PC-3 (cell line): ENCODE measurements at regions not wholly inside any gene's neighbourhood (a gene's known extent, or its start where the extent isn't known, plus 50 kb on each side); places are given as distances from the start of the nearest gene placed in this dataset.

Experiments used
- ATAC-seq: fragments of 200-7000 bp; cut with Tn5 transposase; 2 replicates; pipeline ENCODE4 v1.9.1; 2020; ENCODE audit warnings: mild to moderate bottlenecking, moderate library complexity
- BruUV-seq: library from RNA; stranded (reverse); fragments of 400-500 nt; replicated peaks from 2 replicates; lab custom pipeline; 2021; lab: Mats Ljungman, UMichigan
- CTCF ChIA-PET: fragments of 300-600 bp; sonication (Branson Sonifier 250); formaldehyde crosslinking; loops from one replicate; lab custom pipeline; 2022; ENCODE audit warnings: antibody characterized with exemption; lab: Charles Lee
- POLR2A ChIA-PET: fragments of 300-600 bp; sonication (Branson Sonifier 250); formaldehyde crosslinking; loops from one replicate; lab custom pipeline; 2022; ENCODE audit warnings: antibody characterized with exemption; ENCODE audit not compliant: unreplicated experiment; lab: Charles Lee
- DNase-seq: peaks from one replicate; pipeline ENCODE4 v3.0.0-alpha.2; 2015
- H2AFZ ChIP-seq: fragments of 300-600 bp; sonication (generic); 2 replicates; pipeline ENCODE4 v1.6.0; 2016; ENCODE audit warnings: antibody characterized with exemption, low read length
- H3F3A ChIP-seq: fragments of 300-600 bp; sonication (generic); one replicate; pipeline ENCODE4 v1.6.0; 2017; ENCODE audit warnings: antibody characterized with exemption, low read length, control low read depth, mild to moderate bottlenecking; ENCODE audit not compliant: unreplicated experiment
- H3K27ac ChIP-seq: fragments of 300-600 bp; sonication (generic); 2 replicates; pipeline ENCODE4 v1.5.1; 2016; ENCODE audit warnings: mild to moderate bottlenecking, low read length
- H3K27me3 ChIP-seq: fragments of 300-600 bp; sonication (generic); 2 replicates; pipeline ENCODE4 v1.6.1; 2016; ENCODE audit warnings: low read length, mixed read lengths
- H3K36me3 ChIP-seq: fragments of 300-600 bp; sonication (generic); 2 replicates; pipeline ENCODE4 v1.6.1; 2016; ENCODE audit warnings: low read depth, mixed run types, low read length, mixed read lengths
- H3K4me1 ChIP-seq: fragments of 300-600 bp; sonication (generic); 2 replicates; pipeline ENCODE4 v1.5.1; 2016; ENCODE audit warnings: low read length; ENCODE audit not compliant: insufficient read depth
- H3K4me2 ChIP-seq: fragments of 300-600 bp; sonication (generic); 2 replicates; pipeline ENCODE4 v1.6.0; 2016; ENCODE audit warnings: low read length
- H3K4me3 ChIP-seq: fragments of 300-600 bp; sonication (generic); 2 replicates; pipeline ENCODE4 v1.5.1; 2016; ENCODE audit warnings: mild to moderate bottlenecking, low read length, mixed read lengths
- H3K79me2 ChIP-seq: fragments of 300-600 bp; sonication (generic); 2 replicates; pipeline ENCODE4 v1.6.1; 2017; ENCODE audit warnings: low read length, mixed read lengths
- H3K9ac ChIP-seq: fragments of 300-600 bp; sonication (generic); 2 replicates; pipeline ENCODE4 v1.6.0; 2016; ENCODE audit warnings: mild to moderate bottlenecking, low read length
- H3K9me2 ChIP-seq: fragments of 300-600 bp; sonication (generic); replicated peaks from 2 replicates; pipeline ENCODE4 v1.6.1; 2016; ENCODE audit warnings: mixed run types, low read length, mixed read lengths
- H3K9me3 ChIP-seq: fragments of 300-600 bp; sonication (generic); 2 replicates; pipeline ENCODE4 v1.6.1; 2016; ENCODE audit warnings: low read length, mixed read lengths
- H4K20me1 ChIP-seq: fragments of 300-600 bp; sonication (generic); 2 replicates; pipeline ENCODE4 v1.6.1; 2016; ENCODE audit warnings: low read length, mixed read lengths
- EZH2 ChIP-seq: fragments of 300-600 bp; sonication (generic); IDR thresholded peaks from one replicate; pipeline ENCODE4 v1.6.1; 2017; ENCODE audit warnings: antibody characterized with exemption, mild to moderate bottlenecking, low read length; ENCODE audit not compliant: unreplicated experiment
- EZH2phosphoT487 ChIP-seq: fragments of 300-600 bp; sonication (generic); IDR thresholded peaks from 2 replicates; pipeline ENCODE4 v1.6.1; 2018; ENCODE audit warnings: mild to moderate bottlenecking, antibody characterized with exemption, low read length, borderline replicate concordance
- intact Hi-C: fragments of 100-400 bp; cut with micrococcal nuclease; formaldehyde crosslinking; loops from 2 replicates; pipeline ENCODE4 v1.9.0; 2023
- TF ChIP-seq, protein P1 (sequence below): fragments of 300-600 bp; sonication (generic); conservative IDR thresholded peaks from 2 replicates; pipeline ENCODE4 v1.5.1; 2017; ENCODE audit warnings: antibody characterized with exemption, low read depth, mild to moderate bottlenecking, low read length

DNA sequence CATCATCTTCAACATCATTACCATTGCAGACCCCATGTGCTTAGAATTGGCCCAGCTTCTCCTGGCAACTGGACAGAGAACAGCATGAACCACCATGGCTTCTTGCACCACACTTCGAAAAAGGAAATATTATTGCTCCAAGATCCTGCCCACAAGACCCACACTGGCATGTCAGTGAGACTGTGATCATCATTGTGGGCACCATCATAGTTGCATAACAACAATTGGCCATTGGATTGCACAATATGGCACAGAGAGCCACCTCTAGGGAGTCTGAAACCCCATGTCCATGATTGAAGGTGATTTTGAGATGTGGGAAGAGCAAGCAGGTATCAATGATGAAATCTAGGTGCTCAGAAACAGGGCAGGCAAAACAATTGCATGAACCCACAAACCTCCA lies 918.9 kb downstream of the GRID1 start:
- no peaks in the 10 kb centered on the region for H3K9me2 ChIP-seq
- H3F3A ChIP-seq = no peaks in the 10 kb centered on the region
- no peak for TF ChIP-seq EZH2phosphoT487
- TF ChIP-seq, protein P1, sequence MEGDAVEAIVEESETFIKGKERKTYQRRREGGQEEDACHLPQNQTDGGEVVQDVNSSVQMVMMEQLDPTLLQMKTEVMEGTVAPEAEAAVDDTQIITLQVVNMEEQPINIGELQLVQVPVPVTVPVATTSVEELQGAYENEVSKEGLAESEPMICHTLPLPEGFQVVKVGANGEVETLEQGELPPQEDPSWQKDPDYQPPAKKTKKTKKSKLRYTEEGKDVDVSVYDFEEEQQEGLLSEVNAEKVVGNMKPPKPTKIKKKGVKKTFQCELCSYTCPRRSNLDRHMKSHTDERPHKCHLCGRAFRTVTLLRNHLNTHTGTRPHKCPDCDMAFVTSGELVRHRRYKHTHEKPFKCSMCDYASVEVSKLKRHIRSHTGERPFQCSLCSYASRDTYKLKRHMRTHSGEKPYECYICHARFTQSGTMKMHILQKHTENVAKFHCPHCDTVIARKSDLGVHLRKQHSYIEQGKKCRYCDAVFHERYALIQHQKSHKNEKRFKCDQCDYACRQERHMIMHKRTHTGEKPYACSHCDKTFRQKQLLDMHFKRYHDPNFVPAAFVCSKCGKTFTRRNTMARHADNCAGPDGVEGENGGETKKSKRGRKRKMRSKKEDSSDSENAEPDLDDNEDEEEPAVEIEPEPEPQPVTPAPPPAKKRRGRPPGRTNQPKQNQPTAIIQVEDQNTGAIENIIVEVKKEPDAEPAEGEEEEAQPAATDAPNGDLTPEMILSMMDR = no peak
- TF ChIP-seq EZH2 = no peak
- intact Hi-C loops = no loop called here
- H4K20me1 ChIP-seq = no peaks in the 10 kb centered on the region
- H3K4me3 ChIP-seq = no peak overlapping the region
- CTCF ChIA-PET = no interaction called here
- no peak for DNase-seq
- BruUV-seq = no TSS peak
- H3K4me2 ChIP-seq = no peak overlapping the region
- H3K9me3 ChIP-seq = no peaks in the 10 kb centered on the region
- POLR2A ChIA-PET = no interaction called here
- no peak overlapping the region for H2AFZ ChIP-seq
- H3K27me3 ChIP-seq = no peaks in the 10 kb centered on the region
- no peaks in the 10 kb centered on the region for H3K36me3 ChIP-seq
- no peak overlapping the region for H3K9ac ChIP-seq
- H3K4me1 ChIP-seq = no peaks in the 10 kb centered on the region
- no peak overlapping the region for H3K27ac ChIP-seq
- ATAC-seq = no peak
- no peaks in the 10 kb centered on the region for H3K79me2 ChIP-seq

DNA sequence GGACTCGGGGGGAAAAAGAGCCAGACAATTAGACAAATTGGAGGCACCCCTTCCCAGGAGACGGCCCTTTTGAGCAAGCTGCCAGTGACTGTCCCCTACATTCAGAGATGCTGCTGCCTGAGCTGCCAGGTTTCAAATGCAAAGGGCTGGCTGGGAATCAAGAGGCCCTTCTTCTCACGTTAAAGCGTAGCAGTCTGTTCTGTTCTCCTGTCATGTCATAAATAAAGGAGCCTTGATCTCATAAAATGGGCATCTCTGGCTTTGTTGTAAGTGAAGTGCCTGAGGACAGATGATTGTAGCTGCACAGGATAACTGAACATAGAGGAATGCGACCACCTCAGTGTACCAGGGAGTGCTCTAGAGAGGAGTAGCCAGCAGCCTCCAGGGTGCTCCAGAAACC lies 917.9 kb downstream of the GRID1 start:
- POLR2A ChIA-PET = no interaction called here
- BruUV-seq = no TSS peak

DNA sequence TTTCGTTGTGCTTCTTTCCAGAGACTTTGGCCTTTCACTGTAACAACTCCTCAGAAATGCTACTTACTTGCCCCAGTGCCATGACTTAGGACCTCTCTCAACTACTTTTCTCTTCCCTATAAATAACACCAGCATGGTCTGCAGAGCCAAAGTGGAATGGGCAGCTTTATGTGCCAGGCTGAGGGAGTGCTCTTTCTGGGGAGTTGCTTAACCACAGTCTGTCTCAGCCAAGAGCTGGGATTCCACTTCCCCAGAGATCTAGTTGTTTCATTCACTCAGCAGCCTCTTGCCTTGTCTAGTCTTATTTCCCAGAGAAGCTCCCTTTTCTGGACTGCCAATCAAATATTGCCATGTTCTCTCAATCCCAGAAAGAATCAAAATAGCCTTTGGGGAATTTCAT lies 912.2 kb downstream of the GRID1 start:
- no TSS peak for BruUV-seq
- Histone ChIP-seq H3K4me3 (no peak overlapping the region), H3K27ac (no peak overlapping the region), H3K9me3 (no peaks in the 10 kb centered on the region), H3K79me2 (no peaks in the 10 kb centered on the region), H3K36me3 (no peaks in the 10 kb centered on the region), H2AFZ (no peak overlapping the region), H4K20me1 (no peaks in the 10 kb centered on the region), H3K9ac (no peak overlapping the region), H3K4me1 (no peaks in the 10 kb centered on the region), H3K27me3 (no peaks in the 10 kb centered on the region), H3F3A (no peaks in the 10 kb centered on the region), H3K4me2 (no peak overlapping the region), H3K9me2 (no peaks in the 10 kb centered on the region)
- ChIA-PET POLR2A (no interaction called here), CTCF (no interaction called here)
- TF ChIP-seq, protein P1 = no peak
- DNase-seq (no peak), ATAC-seq (no peak)
- intact Hi-C loops = no loop called here

More for the DNA sequence above, 917.9 kb downstream of the GRID1 start:
- H3K4me2 ChIP-seq = no peak overlapping the region
- H3K4me3 ChIP-seq = no peak overlapping the region
- no peaks in the 10 kb centered on the region for H3K9me3 ChIP-seq
- H2AFZ ChIP-seq = no peak overlapping the region
- CTCF ChIA-PET = no interaction called here
- no peak overlapping the region for H3K9ac ChIP-seq
- no peaks in the 10 kb centered on the region for H3K27me3 ChIP-seq
- H3K9me2 ChIP-seq = no peaks in the 10 kb centered on the region
- H3F3A ChIP-seq = no peaks in the 10 kb centered on the region
- DNase-seq = no peak
- no peaks in the 10 kb centered on the region for H3K79me2 ChIP-seq
- no peak for TF ChIP-seq EZH2
- TF ChIP-seq, protein P1 = no peak
- intact Hi-C loops = no loop called here
- H3K27ac ChIP-seq = no peak overlapping the region
- ATAC-seq = no peak
- no peaks in the 10 kb centered on the region for H4K20me1 ChIP-seq
- H3K4me1 ChIP-seq = no peaks in the 10 kb centered on the region
- no peaks in the 10 kb centered on the region for H3K36me3 ChIP-seq
